ENCODE measurements at regions not wholly inside any gene's neighbourhood (a gene's known extent, or its start where the extent isn't known, plus 50 kb on each side); places are given as distances from the start of the nearest gene placed in this dataset.
"Not testable (repeated sequence)": the region's sequence is repeated elsewhere in the genome, so short reads cannot be mapped to it uniquely, and the experiment has no call there.

- TF ChIP-seq CTCF (IDR thresholded peaks at IDR 0.05; ENCODE audit: control extremely low read depth in 1 of 3, insufficient read depth in 1 of 3, low read depth in 1 of 3, low read length in 3 of 3); POLR2A (IDR thresholded peaks at IDR 0.05; ENCODE audit: control extremely low read depth in 1 of 2, low read depth in 2 of 2, low read length in 2 of 2); CHD2 (IDR thresholded peaks at IDR 0.05; ENCODE audit: low read length); MAX (IDR thresholded peaks at IDR 0.05); RBBP5 (IDR thresholded peaks at IDR 0.05; ENCODE audit: borderline replicate concordance, low read depth, low read length); SP1 (IDR thresholded peaks at IDR 0.05; ENCODE audit: low read depth, low read length); USF2 (IDR thresholded peaks at IDR 0.05; ENCODE audit: low read length); BACH1 (IDR thresholded peaks at IDR 0.05; ENCODE audit: low read length); EZH2 (IDR thresholded peaks at IDR 0.05; ENCODE audit: low read depth, low read length, severe bottlenecking); TAF1 (IDR thresholded peaks at IDR 0.05; ENCODE audit: low read depth, low read length); RXRA (IDR thresholded peaks at IDR 0.05; ENCODE audit: insufficient read depth, low read depth, low read length); SIN3A (conservative IDR thresholded peaks at IDR 0.05 in 1 of 2, IDR thresholded peaks at IDR 0.05 in 1 of 2; ENCODE audit: low read depth in 1 of 2, low read length in 2 of 2); JUND (IDR thresholded peaks at IDR 0.05; ENCODE audit: low read length); KDM1A (IDR thresholded peaks at IDR 0.05; ENCODE audit: borderline replicate concordance, low read length): not testable (repeated sequence)
Observed at GRCh38 chr12:73671550-73671949, 866.1 kb upstream of the ATXN7L3B start.

All from H1 (cell line).